HFFc6 (cell line): ENCODE measurements at regions not wholly inside any gene's neighbourhood (a gene's known extent, or its start where the extent isn't known, plus 50 kb on each side); places are given as distances from the start of the nearest gene placed in this dataset.

ENCODE experiments used
- DNase-seq: peaks from one replicate; pipeline ENCODE4 v3.0.0-alpha.2; 2018
- H3K27ac Mint-ChIP-seq: 2 replicates; pipeline ENCODE4 v1.8.0; 2020; ENCODE audit warnings: mild to moderate bottlenecking, mixed read lengths
- H3K27me3 Mint-ChIP-seq: 2 replicates; pipeline ENCODE4 v1.8.0; 2021; ENCODE audit warnings: mild to moderate bottlenecking, moderate library complexity, mixed read lengths; ENCODE audit not compliant: insufficient read depth
- H3K36me3 Mint-ChIP-seq: 2 replicates; pipeline ENCODE4 v1.8.0; 2021; ENCODE audit warnings: low read depth, mixed read lengths
- H3K4me1 Mint-ChIP-seq: 2 replicates; pipeline ENCODE4 v1.8.0; 2020; ENCODE audit warnings: low read depth, mixed read lengths
- H3K4me3 Mint-ChIP-seq: 2 replicates; pipeline ENCODE4 v1.8.0; 2020; ENCODE audit warnings: mild to moderate bottlenecking, moderate library complexity, mixed read lengths
- H3K9me3 Mint-ChIP-seq: 2 replicates; pipeline ENCODE4 v1.8.0; 2020; ENCODE audit warnings: mild to moderate bottlenecking, mixed read lengths
- TF ChIP-seq, protein P1 (sequence below): fragments of 200-600 bp; sonication (generic); IDR thresholded peaks from 2 replicates; pipeline ENCODE4 v1.5.0; 2021; ENCODE audit warnings: antibody characterized with exemption, mild to moderate bottlenecking

DNA sequence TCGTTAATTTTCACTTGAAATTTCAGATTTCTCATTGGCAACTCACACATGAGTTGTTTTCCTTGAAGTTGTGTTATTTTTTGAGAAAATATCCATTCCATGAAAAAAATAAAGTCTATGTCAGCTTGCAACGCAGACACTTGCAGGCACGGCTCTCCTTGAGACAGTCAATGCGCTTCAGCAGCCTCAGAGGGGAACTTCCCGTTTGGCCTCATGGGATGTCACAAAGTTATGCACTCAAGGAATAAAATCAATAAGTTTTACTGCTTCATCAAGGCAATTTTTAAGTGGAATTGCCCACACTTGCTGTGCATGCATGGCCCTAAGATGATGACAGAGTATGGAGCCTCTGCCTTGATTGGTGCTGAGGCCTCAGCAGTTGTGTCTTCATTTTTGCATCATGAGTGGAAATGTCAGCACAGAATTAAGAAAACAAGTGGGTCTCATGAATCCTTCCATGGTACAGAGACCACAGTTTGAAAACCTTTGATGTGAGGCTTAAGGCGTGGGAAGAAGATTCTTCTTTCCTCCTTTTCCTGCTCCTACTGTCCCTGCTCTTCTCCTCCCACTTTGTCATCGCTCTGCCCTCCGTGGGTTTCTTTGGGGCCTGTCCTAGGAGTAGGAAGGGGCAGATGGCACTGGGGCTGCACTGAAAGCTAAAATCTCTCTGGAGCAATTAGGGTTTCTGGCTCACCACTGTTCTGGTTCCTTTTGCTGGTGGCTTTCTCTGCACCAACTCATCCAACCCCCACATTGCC, 509.0 kb upstream of the B3GAT1 start:
- Mint-ChIP-seq H3K27me3 (no peaks in the 10 kb centered on the region), H3K4me1 (no peaks in the 10 kb centered on the region), H3K27ac (no peak overlapping the region), H3K36me3 (no peaks in the 10 kb centered on the region; the same call in 1 of the 2 replicates), H3K9me3 (peaks cover 60% of the 10 kb centered on the region), H3K4me3 (no peak overlapping the region)
- DNase-seq, result no peak
- TF ChIP-seq, protein P1, sequence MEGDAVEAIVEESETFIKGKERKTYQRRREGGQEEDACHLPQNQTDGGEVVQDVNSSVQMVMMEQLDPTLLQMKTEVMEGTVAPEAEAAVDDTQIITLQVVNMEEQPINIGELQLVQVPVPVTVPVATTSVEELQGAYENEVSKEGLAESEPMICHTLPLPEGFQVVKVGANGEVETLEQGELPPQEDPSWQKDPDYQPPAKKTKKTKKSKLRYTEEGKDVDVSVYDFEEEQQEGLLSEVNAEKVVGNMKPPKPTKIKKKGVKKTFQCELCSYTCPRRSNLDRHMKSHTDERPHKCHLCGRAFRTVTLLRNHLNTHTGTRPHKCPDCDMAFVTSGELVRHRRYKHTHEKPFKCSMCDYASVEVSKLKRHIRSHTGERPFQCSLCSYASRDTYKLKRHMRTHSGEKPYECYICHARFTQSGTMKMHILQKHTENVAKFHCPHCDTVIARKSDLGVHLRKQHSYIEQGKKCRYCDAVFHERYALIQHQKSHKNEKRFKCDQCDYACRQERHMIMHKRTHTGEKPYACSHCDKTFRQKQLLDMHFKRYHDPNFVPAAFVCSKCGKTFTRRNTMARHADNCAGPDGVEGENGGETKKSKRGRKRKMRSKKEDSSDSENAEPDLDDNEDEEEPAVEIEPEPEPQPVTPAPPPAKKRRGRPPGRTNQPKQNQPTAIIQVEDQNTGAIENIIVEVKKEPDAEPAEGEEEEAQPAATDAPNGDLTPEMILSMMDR, result no peak

DNA sequence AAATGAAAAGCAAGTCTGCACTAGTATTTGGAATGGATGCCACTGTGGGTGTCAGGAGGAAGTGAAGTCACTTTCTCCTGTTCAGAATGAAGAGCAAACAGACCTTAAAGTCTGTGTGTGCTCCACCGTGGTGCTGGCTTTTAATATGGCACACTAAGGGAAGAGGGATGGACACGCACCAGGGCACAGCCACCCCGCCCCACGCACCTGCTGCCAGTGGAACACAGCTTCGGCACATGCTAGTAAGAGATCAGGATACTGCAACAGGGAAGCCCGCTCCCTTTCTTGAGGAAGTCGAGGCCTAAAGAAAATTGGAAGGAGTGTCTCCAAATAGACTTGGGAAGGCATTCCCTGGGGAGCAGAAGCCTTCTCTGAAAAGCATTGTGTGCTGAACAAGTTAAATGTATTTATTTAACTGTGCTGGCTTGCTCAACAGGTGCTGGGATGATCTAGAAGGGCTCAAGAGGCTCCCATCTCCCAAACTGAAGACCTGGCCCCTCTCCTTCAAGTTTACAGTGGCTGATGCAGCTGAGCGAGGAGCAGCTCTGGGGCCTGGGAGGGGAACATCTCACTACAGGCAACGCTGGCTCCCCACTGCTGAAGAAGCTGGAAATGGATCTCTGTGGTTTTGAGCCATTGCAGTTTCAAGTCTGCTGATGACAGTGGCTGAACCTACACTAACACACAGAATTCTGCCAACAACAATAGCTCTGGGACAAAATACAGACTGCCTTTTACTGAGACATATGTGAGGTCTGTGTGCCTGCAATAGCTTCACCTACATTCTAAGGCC, 504.6 kb upstream of the B3GAT1 start:
- TF ChIP-seq, protein P1, result no peak
- no peaks in the 10 kb centered on the region; the same call in none of the 2 replicates for H3K27me3 Mint-ChIP-seq
- H3K4me3 Mint-ChIP-seq, result no peak overlapping the region
- H3K9me3 Mint-ChIP-seq, result peaks cover 63% of the 10 kb centered on the region
- peaks cover 16% of the 10 kb centered on the region for H3K36me3 Mint-ChIP-seq
- DNase-seq, result no peak
- no peak overlapping the region for H3K27ac Mint-ChIP-seq
- H3K4me1 Mint-ChIP-seq, result no peaks in the 10 kb centered on the region

DNA sequence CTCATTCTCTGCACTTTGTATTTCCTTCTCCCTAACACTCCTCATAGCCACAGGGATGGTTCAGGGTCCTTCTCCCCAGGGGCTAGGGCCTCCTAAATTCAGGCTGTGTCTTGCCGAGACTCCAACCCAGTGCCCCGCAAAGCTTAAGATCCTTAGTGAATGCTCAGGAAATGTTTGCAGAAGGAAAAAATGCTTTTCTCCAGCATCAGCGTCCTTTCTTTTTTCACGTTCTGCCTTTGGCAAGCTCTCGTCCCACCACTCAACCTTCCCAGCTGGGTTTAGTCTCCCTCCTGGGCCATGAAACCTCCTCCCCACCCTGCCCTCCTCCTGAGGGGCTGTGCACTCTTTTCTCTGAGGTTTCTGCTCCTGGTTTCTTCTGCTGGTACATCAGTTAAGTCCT, 503.8 kb upstream of the B3GAT1 start:
- TF ChIP-seq, protein P1, result no peak
- H3K4me1 Mint-ChIP-seq, result no peaks in the 10 kb centered on the region
- DNase-seq, result no peak
- no peak overlapping the region for H3K27ac Mint-ChIP-seq
- H3K4me3 Mint-ChIP-seq, result no peak overlapping the region
- peaks cover 16% of the 10 kb centered on the region for H3K36me3 Mint-ChIP-seq
- no peaks in the 10 kb centered on the region; the same call in none of the 2 replicates for H3K27me3 Mint-ChIP-seq
- peaks cover 66% of the 10 kb centered on the region for H3K9me3 Mint-ChIP-seq

DNA sequence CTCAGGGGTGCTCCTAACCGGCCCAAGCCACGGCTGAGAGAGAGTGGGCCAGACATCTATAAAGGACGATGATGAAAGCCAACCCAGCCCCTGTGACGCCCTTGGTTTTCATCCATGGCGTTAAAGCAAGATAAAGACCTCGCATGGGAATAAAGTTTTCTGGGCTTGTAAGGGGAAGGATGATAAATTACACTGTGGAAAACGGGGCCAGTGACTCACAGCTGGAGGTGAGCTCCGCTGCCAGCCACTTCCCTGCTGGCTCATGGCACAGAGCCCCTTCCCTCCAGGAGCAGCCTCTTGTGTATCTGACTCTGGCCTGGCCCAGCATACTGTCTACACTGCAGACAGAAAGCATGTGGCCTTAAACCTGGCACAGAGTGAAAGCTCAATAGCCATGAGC, 503.2 kb upstream of the B3GAT1 start:
- TF ChIP-seq, protein P1, result no peak
- Mint-ChIP-seq H3K4me3 (no peak overlapping the region), H3K27ac (no peak overlapping the region), H3K9me3 (peaks cover 63% of the 10 kb centered on the region), H3K4me1 (no peaks in the 10 kb centered on the region), H3K27me3 (no peaks in the 10 kb centered on the region; the same call in none of the 2 replicates), H3K36me3 (peaks cover 16% of the 10 kb centered on the region)
- DNase-seq, result no peak

DNA sequence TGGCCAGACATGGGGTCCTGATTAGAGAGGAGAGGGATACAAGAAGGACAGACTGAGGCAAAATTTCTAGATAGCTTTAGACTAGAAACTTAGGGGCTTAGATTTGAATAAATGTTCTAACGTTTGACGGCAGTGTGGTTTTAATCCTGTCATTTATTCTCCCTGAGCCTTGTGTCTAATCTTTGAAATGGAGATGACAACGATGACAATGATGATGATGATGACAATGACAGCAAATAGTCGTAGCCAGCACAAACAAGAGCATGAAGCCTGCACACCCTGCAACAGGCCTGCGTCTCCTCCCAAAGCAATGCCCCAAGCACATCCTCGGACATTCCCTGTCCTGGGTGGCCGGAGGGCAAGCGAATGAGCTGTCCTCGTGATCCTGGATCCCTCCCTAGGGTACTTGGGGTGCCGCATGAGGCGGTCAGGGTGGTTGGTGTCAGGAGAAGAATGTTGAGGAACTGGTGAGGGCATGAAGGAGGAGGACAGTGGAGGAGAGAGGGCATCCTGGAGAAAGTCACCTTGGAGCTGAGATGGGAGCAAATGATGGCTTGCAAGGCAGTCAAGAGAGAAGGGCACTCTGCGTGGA, 502.1 kb upstream of the B3GAT1 start:
- TF ChIP-seq, protein P1, result no peak
- no peaks in the 10 kb centered on the region; the same call in none of the 2 replicates for H3K27me3 Mint-ChIP-seq
- no peak overlapping the region for H3K4me3 Mint-ChIP-seq
- peaks cover 16% of the 10 kb centered on the region for H3K36me3 Mint-ChIP-seq
- H3K9me3 Mint-ChIP-seq, result peaks cover 62% of the 10 kb centered on the region
- H3K4me1 Mint-ChIP-seq, result no peaks in the 10 kb centered on the region
- no peak for DNase-seq
- H3K27ac Mint-ChIP-seq, result no peak overlapping the region
